ENCODE measurements at regions not wholly inside any gene's neighbourhood (a gene's known extent, or its start where the extent isn't known, plus 50 kb on each side); places are given as distances from the start of the nearest gene placed in this dataset.

- TF ChIP-seq CHD7 (IDR thresholded peaks at IDR 0.05; ENCODE audit: insufficient replicate concordance, low read length) (no peak), POLR2AphosphoS5 (IDR thresholded peaks at IDR 0.05; ENCODE audit: low read depth, low read length) (no peak), GABPA (IDR thresholded peaks at IDR 0.05; ENCODE audit: borderline replicate concordance, insufficient read depth, low read length) (no peak), BACH1 (IDR thresholded peaks at IDR 0.05; ENCODE audit: low read length) (no peak), NANOG (IDR thresholded peaks at IDR 0.05; ENCODE audit: insufficient read depth, low read depth, low read length, poor library complexity, severe bottlenecking) (no peak), RNF2 (IDR thresholded peaks at IDR 0.05; ENCODE audit: borderline replicate concordance, low read depth, low read length, missing control alignments, poor library complexity, severe bottlenecking) (no peak), BCL11A (IDR thresholded peaks at IDR 0.05; ENCODE audit: low read depth in 2 of 2, low read length in 2 of 2) (no peak), HDAC6 (IDR thresholded peaks at IDR 0.05; ENCODE audit: low read depth, low read length) (no peak), MAX (IDR thresholded peaks at IDR 0.05) (no peak), SP4 (IDR thresholded peaks at IDR 0.05; ENCODE audit: low read length) (no peak)
Measured at GRCh38 chr9:71587576-71588362, 180.5 kb downstream of the CEMIP2 start (continued).
